ENCODE measurements at regions not wholly inside any gene's neighbourhood (a gene's known extent, or its start where the extent isn't known, plus 50 kb on each side); places are given as distances from the start of the nearest gene placed in this dataset.

- TF ChIP-seq CTCF (conservative IDR thresholded peaks at IDR 0.05; ENCODE audit: low read depth, low read length) (no peak), EZH2phosphoT487 (IDR thresholded peaks at IDR 0.05; ENCODE audit: borderline replicate concordance, low read length) (no peak)
These were observed 178.7 kb upstream of the ZFHX3 start for GRCh38 chr16:73226675-73227074.

Measured in PC-3 (cell line).